ENCODE measurements at regions not wholly inside any gene's neighbourhood (a gene's known extent, or its start where the extent isn't known, plus 50 kb on each side); places are given as distances from the start of the nearest gene placed in this dataset.

- Histone ChIP-seq H3K9ac (ENCODE audit: low read depth in 2 of 2, low read length in 2 of 2) (no peak overlapping the region), H3K27ac (no peak overlapping the region), H3K36me3 (no peaks in the 10 kb centered on the region), H3K9me3 (no peaks in the 10 kb centered on the region), H3K4me1 (no peaks in the 10 kb centered on the region), H3K4me3 (no peak overlapping the region), H3K27me3 (no peaks in the 10 kb centered on the region)
- intact Hi-C loops (cut with DNase I), result no loop called here
- DNase-seq, result no peak
- no peak for TF ChIP-seq CTCF (IDR thresholded peaks at IDR 0.05)
Observed at GRCh38 chr9:30796764-30797163, 1587.7 kb upstream of the ACO1 start.

GRCh38 chr9:30799527-30800101 lies 1584.8 kb upstream of the ACO1 start:
- Histone ChIP-seq H3K4me3 (no peak overlapping the region), H3K9me3 (no peaks in the 10 kb centered on the region), H3K4me1 (no peaks in the 10 kb centered on the region), H3K27ac (no peak overlapping the region), H3K9ac (ENCODE audit: low read depth in 2 of 2, low read length in 2 of 2) (no peak overlapping the region), H3K36me3 (no peaks in the 10 kb centered on the region), H3K27me3 (no peaks in the 10 kb centered on the region)
- no peak for DNase-seq
- TF ChIP-seq CTCF (IDR thresholded peaks at IDR 0.05), result no peak
- intact Hi-C loops (cut with DNase I), result no loop called here

- intact Hi-C loops (cut with DNase I), result no loop called here
- no peak for DNase-seq
Observed at GRCh38 chr9:30800421-30800820, 1584.0 kb upstream of the ACO1 start.

GRCh38 chr9:30812821-30813220 lies 1571.6 kb upstream of the ACO1 start:
- no peaks in the 10 kb centered on the region for H3K9me3 ChIP-seq
- DNase-seq, result no peak
- no peak overlapping the region for H3K27ac ChIP-seq
- no peak for TF ChIP-seq CTCF (IDR thresholded peaks at IDR 0.05)
- no peak overlapping the region for H3K4me3 ChIP-seq
- H3K4me1 ChIP-seq, result no peaks in the 10 kb centered on the region
- intact Hi-C loops (cut with DNase I), result no loop called here
- H3K9ac ChIP-seq (ENCODE audit: low read depth in 2 of 2, low read length in 2 of 2), result no peak overlapping the region
- H3K27me3 ChIP-seq, result no peaks in the 10 kb centered on the region
- no peaks in the 10 kb centered on the region for H3K36me3 ChIP-seq

More at GRCh38 chr9:30800421-30800820, 1584.0 kb upstream of the ACO1 start:
- TF ChIP-seq CTCF (IDR thresholded peaks at IDR 0.05), result no peak
- Histone ChIP-seq H3K4me1 (no peaks in the 10 kb centered on the region), H3K4me3 (no peak overlapping the region), H3K9me3 (no peaks in the 10 kb centered on the region), H3K36me3 (no peaks in the 10 kb centered on the region), H3K27ac (no peak overlapping the region), H3K27me3 (no peaks in the 10 kb centered on the region), H3K9ac (ENCODE audit: low read depth in 2 of 2, low read length in 2 of 2) (no peak overlapping the region)

GRCh38 chr9:30815585-30815984 lies 1568.9 kb upstream of the ACO1 start:
- intact Hi-C loops (cut with DNase I), result no loop called here
- no peaks in the 10 kb centered on the region for H3K9me3 ChIP-seq
- no peak overlapping the region for H3K4me3 ChIP-seq
- no peak overlapping the region for H3K9ac ChIP-seq (ENCODE audit: low read depth in 2 of 2, low read length in 2 of 2)
- H3K36me3 ChIP-seq, result no peaks in the 10 kb centered on the region
- no peak overlapping the region for H3K27ac ChIP-seq
- TF ChIP-seq CTCF (IDR thresholded peaks at IDR 0.05), result no peak
- H3K27me3 ChIP-seq, result no peaks in the 10 kb centered on the region
- no peaks in the 10 kb centered on the region for H3K4me1 ChIP-seq
- no peak for DNase-seq
